Psoas muscle (tissue), 7 donors: ENCODE measurements at regions not wholly inside any gene's neighbourhood (a gene's known extent, or its start where the extent isn't known, plus 50 kb on each side); places are given as distances from the start of the nearest gene placed in this dataset.

Experiments used
- ATAC-seq, 4 donors: fragments of 200-7000 bp; cut with Tn5 transposase; one replicate each; pipeline ENCODE4 v1.9.1; 2020; ENCODE audit warnings: moderate library complexity in 3 of 4, mild to moderate bottlenecking in 2 of 4
- DNase-seq, 2 donors: peaks; one replicate each; pipeline ENCODE4 v3.0.0-alpha.2; 2020
- H3K27ac ChIP-seq: fragments of 200-600 bp; one replicate; pipeline ENCODE4 v1.8.0; 2022
- H3K27me3 ChIP-seq, 3 donors: fragments of 200-600 bp in 1 of 3; one replicate each; pipeline versions ENCODE4 v1.6.1 to v1.8.0; 2013 to 2022; ENCODE audit warnings: low read length in 2 of 3, mild to moderate bottlenecking in 2 of 3, moderate library complexity in 1 of 3; ENCODE audit not compliant: insufficient read depth in 3 of 3
- H3K36me3 ChIP-seq, 2 donors: fragments of 200-600 bp in 1 of 2; one replicate each; pipeline versions ENCODE4 v1.6.1 to v1.8.0; 2013 to 2022; ENCODE audit warnings: low read depth in 1 of 2, mild to moderate bottlenecking in 1 of 2, moderate library complexity in 1 of 2; ENCODE audit not compliant: insufficient read depth in 1 of 2
- H3K4me1 ChIP-seq: fragments of 200-600 bp; one replicate; pipeline ENCODE4 v1.8.0; 2022
- H3K4me3 ChIP-seq: fragments of 200-600 bp; one replicate; pipeline ENCODE4 v1.8.0; 2022; ENCODE audit warnings: mild to moderate bottlenecking
- H3K9me3 ChIP-seq: fragments of 200-600 bp; one replicate; pipeline ENCODE4 v1.8.0; 2022
- CTCF ChIP-seq: fragments of 200-600 bp; IDR thresholded peaks from one replicate; pipeline ENCODE4 v1.8.0; 2022; ENCODE audit warnings: antibody characterized with exemption
- WGBS, 3 donors: extraction: QIAGEN DNeasy Blood & Tissue Kit; methylation state at CpG; one replicate each; pipeline versions ENCODE4 v1.1.6 to v1.1.7; 2013; 5-methylcytosine and 5-hydroxymethylcytosine counted together
- intact Hi-C, 2 donors: fragments of 100-400 bp; cut with DNase I; formaldehyde crosslinking; loops; one replicate each; pipeline versions ENCODE4 v1.11.0 to v1.14.2; 2022
- donor health status: healthy with polysubstance abuse.
- donor health status: DM: no; HTN: no; CAD: no; lungs with moderate emphysema.
- donor health status: Bipolar disorder and iron deficiency.
- donor health status: healthy.
- donor health status: DM: yes; HTN: yes; CAD: no.
- donor health status: DM: no; HTN: no; CAD: no.
- donor health status: DM: yes; HTN: yes; CAD: no.

GRCh38 chr2:898319-898718 is 52.3 kb upstream of the SNTG2 start:
- ATAC-seq, result no peak
- 48 to 62% (median 61%) methylated on average over 2 of the region's 2 CpGs for WGBS, 3 donors
- peaks cover 0 to 3% (median 0%) of the 10 kb centered on the region in 3 donors for H3K27me3 ChIP-seq

GRCh38 chr2:897091-897490 is 53.6 kb upstream of the SNTG2 start:
- Histone ChIP-seq H3K9me3 (peaks cover 5% of the 10 kb centered on the region), H3K36me3 (no peaks in the 10 kb centered on the region), H3K27ac (no peak overlapping the region), H3K27me3 (peaks cover 0 to 4% (median 0%) of the 10 kb centered on the region in 3 donors), H3K4me3 (no peak overlapping the region), H3K4me1 (no peaks in the 10 kb centered on the region)
- ATAC-seq, result no peak
- intact Hi-C loops, result no loop called here
- no peak for TF ChIP-seq CTCF
- 90 to 96% (median 93%) methylated on average over 2 of the region's 2 CpGs for WGBS, 3 donors
- DNase-seq, result no peak

More at GRCh38 chr2:898319-898718, 52.3 kb upstream of the SNTG2 start:
- no peaks in the 10 kb centered on the region for H3K4me1 ChIP-seq
- H3K27ac ChIP-seq, result no peak overlapping the region
- DNase-seq, result no peak
- no peak overlapping the region for H3K4me3 ChIP-seq
- no peaks in the 10 kb centered on the region for H3K36me3 ChIP-seq
- no peak for TF ChIP-seq CTCF
- H3K9me3 ChIP-seq, result peaks cover 5% of the 10 kb centered on the region
- intact Hi-C loops, result no loop called here

- H3K4me1 ChIP-seq, result no peaks in the 10 kb centered on the region
- no peaks in the 10 kb centered on the region for H3K36me3 ChIP-seq
- H3K27ac ChIP-seq, result no peak overlapping the region
- DNase-seq (no peak), ATAC-seq (no peak)
- intact Hi-C loops, result no loop called here
- no peaks in the 10 kb centered on the region for H3K9me3 ChIP-seq
- no peak for TF ChIP-seq CTCF
- H3K27me3 ChIP-seq, result peaks cover 0 to 4% (median 0%) of the 10 kb centered on the region in 3 donors
- 32 to 51% (median 39%) methylated on average over 7 of the region's 7 CpGs for WGBS, 3 donors
- H3K4me3 ChIP-seq, result no peak overlapping the region
Observed at GRCh38 chr2:893311-893710, 57.3 kb upstream of the SNTG2 start.

GRCh38 chr2:892892-893291 is 57.8 kb upstream of the SNTG2 start:
- intact Hi-C loops, result no loop called here
- no peak for TF ChIP-seq CTCF
- peaks cover 0 to 6% (median 0%) of the 10 kb centered on the region in 3 donors for H3K27me3 ChIP-seq
- no peaks in the 10 kb centered on the region for H3K4me1 ChIP-seq
- no peaks in the 10 kb centered on the region for H3K36me3 ChIP-seq
- H3K9me3 ChIP-seq, result no peaks in the 10 kb centered on the region
- no peak overlapping the region for H3K27ac ChIP-seq
- WGBS, 3 donors, result 77 to 85% (median 79%) methylated on average over 13 of the region's 13 CpGs
- H3K4me3 ChIP-seq, result no peak overlapping the region
- no peak for DNase-seq
- no peak for ATAC-seq

GRCh38 chr2:892401-892800 is 58.2 kb upstream of the SNTG2 start:
- 85 to 86% (median 86%) methylated on average over 11 of the region's 11 CpGs for WGBS, 3 donors
- ATAC-seq, result no peak
- intact Hi-C loops, result no loop called here

More at GRCh38 chr2:892401-892800, 58.2 kb upstream of the SNTG2 start:
- Histone ChIP-seq H3K27me3 (peaks cover 0 to 7% (median 0%) of the 10 kb centered on the region in 3 donors), H3K36me3 (no peaks in the 10 kb centered on the region), H3K4me3 (no peak overlapping the region), H3K27ac (no peak overlapping the region), H3K4me1 (no peaks in the 10 kb centered on the region), H3K9me3 (no peaks in the 10 kb centered on the region)
- TF ChIP-seq CTCF, result no peak
- no peak for DNase-seq
